ENCODE measurements at regions not wholly inside any gene's neighbourhood (a gene's known extent, or its start where the extent isn't known, plus 50 kb on each side); places are given as distances from the start of the nearest gene placed in this dataset.

DNA sequence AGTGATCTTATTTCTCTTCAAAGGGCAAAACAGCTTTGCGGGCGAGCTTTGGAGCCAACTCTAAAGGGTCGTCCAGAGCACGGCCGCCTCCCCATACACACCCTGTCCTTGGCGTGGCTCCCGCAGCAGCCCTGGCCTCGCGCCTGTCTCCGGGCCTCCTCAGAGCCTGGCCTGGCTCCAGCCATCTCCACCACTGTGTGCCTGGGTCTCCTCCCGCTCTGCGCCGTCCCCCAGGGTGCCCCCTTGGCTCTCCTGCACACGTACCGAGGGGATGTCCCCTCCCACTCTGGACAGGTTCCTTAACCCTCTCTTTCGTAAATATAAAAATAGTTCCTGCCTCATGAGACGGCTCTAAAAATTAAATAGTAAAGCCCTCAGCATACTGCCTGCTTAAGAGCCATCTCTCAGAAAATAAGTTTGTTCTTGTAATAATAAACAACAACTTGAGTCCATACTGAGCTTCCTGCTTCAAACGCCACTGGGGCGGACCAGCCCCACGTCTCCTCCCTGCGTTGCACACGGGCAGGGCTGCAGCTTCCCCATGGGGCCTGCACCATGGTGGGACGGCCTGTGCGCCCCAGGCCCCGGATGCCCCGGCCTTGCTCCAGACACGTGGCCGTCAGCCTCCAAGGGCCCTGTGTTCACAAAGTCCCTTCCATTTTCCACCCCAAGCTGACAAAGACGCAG, 226.2 kb downstream of the TTLL2 start:
- Histone ChIP-seq H3K27me3 (ENCODE audit: control insufficient read depth, low read length) (no peaks in the 10 kb centered on the region), H3K4me1 (ENCODE audit: control insufficient read depth, low read length) (no peaks in the 10 kb centered on the region), H3F3A (ENCODE audit: control insufficient read depth, insufficient read depth) (no peaks in the 10 kb centered on the region), H3K9me2 (replicated peaks; ENCODE audit: control insufficient read depth, low read length) (no peaks in the 10 kb centered on the region), H3K4me2 (ENCODE audit: low read length) (no peak overlapping the region), H3K9me3 (ENCODE audit: control insufficient read depth, insufficient read depth, low read length) (no peaks in the 10 kb centered on the region), H3K27ac (ENCODE audit: low read depth, low read length) (no peak overlapping the region), H3K79me2 (ENCODE audit: control insufficient read depth, low read length) (no peaks in the 10 kb centered on the region), H3K36me3 (ENCODE audit: control insufficient read depth, low read length) (no peaks in the 10 kb centered on the region), H4K20me1 (ENCODE audit: control insufficient read depth, insufficient read depth, low read depth, low read length) (no peaks in the 10 kb centered on the region), H3K4me3 (ENCODE audit: low read length) (no peak overlapping the region)
- TF ChIP-seq, protein P1, sequence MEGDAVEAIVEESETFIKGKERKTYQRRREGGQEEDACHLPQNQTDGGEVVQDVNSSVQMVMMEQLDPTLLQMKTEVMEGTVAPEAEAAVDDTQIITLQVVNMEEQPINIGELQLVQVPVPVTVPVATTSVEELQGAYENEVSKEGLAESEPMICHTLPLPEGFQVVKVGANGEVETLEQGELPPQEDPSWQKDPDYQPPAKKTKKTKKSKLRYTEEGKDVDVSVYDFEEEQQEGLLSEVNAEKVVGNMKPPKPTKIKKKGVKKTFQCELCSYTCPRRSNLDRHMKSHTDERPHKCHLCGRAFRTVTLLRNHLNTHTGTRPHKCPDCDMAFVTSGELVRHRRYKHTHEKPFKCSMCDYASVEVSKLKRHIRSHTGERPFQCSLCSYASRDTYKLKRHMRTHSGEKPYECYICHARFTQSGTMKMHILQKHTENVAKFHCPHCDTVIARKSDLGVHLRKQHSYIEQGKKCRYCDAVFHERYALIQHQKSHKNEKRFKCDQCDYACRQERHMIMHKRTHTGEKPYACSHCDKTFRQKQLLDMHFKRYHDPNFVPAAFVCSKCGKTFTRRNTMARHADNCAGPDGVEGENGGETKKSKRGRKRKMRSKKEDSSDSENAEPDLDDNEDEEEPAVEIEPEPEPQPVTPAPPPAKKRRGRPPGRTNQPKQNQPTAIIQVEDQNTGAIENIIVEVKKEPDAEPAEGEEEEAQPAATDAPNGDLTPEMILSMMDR (IDR thresholded peaks at IDR 0.05; ENCODE audit: low read depth, low read length, poor library complexity, severe bottlenecking): no peak
- no peak for TF ChIP-seq EZH2phosphoT487 (IDR thresholded peaks at IDR 0.05; ENCODE audit: borderline replicate concordance, low read length)

DNA sequence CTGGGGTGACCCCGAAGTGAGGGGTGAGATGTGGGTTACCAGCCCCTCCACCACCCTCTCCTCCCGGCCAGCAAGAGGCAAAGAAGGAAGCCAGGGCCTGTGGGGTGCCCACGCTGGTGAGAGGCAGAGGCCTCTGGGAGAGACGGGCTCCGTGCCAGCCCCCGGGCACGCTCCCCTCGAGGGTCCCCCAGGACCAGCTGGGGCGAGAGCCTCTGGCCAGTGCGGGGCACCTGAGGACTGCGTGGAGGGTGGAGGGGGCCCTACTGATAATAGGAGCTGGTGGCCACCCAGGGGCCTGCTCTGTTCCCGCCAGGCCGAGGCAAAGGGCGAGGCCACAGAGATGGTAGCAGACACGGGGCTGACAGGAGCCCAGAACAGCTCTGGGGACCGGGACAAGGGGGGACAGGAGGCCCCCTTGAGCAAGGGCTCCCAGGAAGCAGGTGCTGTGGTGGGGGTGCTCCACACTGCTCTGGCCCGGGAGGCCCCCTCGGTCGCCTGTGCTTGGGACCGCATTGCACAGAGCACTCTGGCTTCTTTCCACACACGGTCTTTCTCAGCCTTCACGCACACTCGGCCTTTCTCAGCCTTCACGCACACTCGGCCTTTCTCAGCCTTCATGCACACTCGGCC, 226.9 kb downstream of the TTLL2 start:
- Histone ChIP-seq H3K4me1 (ENCODE audit: control insufficient read depth, low read length) (no peaks in the 10 kb centered on the region), H3F3A (ENCODE audit: control insufficient read depth, insufficient read depth) (no peaks in the 10 kb centered on the region), H3K27ac (ENCODE audit: low read depth, low read length) (no peak overlapping the region), H4K20me1 (ENCODE audit: control insufficient read depth, insufficient read depth, low read depth, low read length) (no peaks in the 10 kb centered on the region), H3K9me2 (replicated peaks; ENCODE audit: control insufficient read depth, low read length) (no peaks in the 10 kb centered on the region), H3K9me3 (ENCODE audit: control insufficient read depth, insufficient read depth, low read length) (no peaks in the 10 kb centered on the region), H3K4me2 (ENCODE audit: low read length) (no peak overlapping the region), H3K79me2 (ENCODE audit: control insufficient read depth, low read length) (no peaks in the 10 kb centered on the region), H3K36me3 (ENCODE audit: control insufficient read depth, low read length) (no peaks in the 10 kb centered on the region), H3K27me3 (ENCODE audit: control insufficient read depth, low read length) (no peaks in the 10 kb centered on the region), H3K4me3 (ENCODE audit: low read length) (no peak overlapping the region)
- no peak for TF ChIP-seq EZH2phosphoT487 (IDR thresholded peaks at IDR 0.05; ENCODE audit: borderline replicate concordance, low read length)
- TF ChIP-seq, protein P1 (IDR thresholded peaks at IDR 0.05; ENCODE audit: low read depth, low read length, poor library complexity, severe bottlenecking): no peak

GRCh38 chr6:167552258-167552630, 227.4 kb downstream of the TTLL2 start:
- Histone ChIP-seq H3K9me3 (ENCODE audit: control insufficient read depth, insufficient read depth, low read length) (no peaks in the 10 kb centered on the region), H3F3A (ENCODE audit: control insufficient read depth, insufficient read depth) (no peaks in the 10 kb centered on the region), H3K4me1 (ENCODE audit: control insufficient read depth, low read length) (no peaks in the 10 kb centered on the region), H3K27ac (ENCODE audit: low read depth, low read length) (no peak overlapping the region), H3K27me3 (ENCODE audit: control insufficient read depth, low read length) (no peaks in the 10 kb centered on the region), H3K36me3 (ENCODE audit: control insufficient read depth, low read length) (no peaks in the 10 kb centered on the region), H3K4me3 (ENCODE audit: low read length) (no peak overlapping the region), H3K9me2 (replicated peaks; ENCODE audit: control insufficient read depth, low read length) (no peaks in the 10 kb centered on the region), H3K4me2 (ENCODE audit: low read length) (no peak overlapping the region), H4K20me1 (ENCODE audit: control insufficient read depth, insufficient read depth, low read depth, low read length) (no peaks in the 10 kb centered on the region), H3K79me2 (ENCODE audit: control insufficient read depth, low read length) (no peaks in the 10 kb centered on the region)
- TF ChIP-seq, protein P1 (IDR thresholded peaks at IDR 0.05; ENCODE audit: low read depth, low read length, poor library complexity, severe bottlenecking): no peak
- TF ChIP-seq EZH2phosphoT487 (IDR thresholded peaks at IDR 0.05; ENCODE audit: borderline replicate concordance, low read length): no peak

Measured in DOHH2 (cell line).